Hepatic stellate cell (primary cell): ENCODE measurements at regions not wholly inside any gene's neighbourhood (a gene's known extent, or its start where the extent isn't known, plus 50 kb on each side); places are given as distances from the start of the nearest gene placed in this dataset.
"Not testable (repeated sequence)": the region's sequence is repeated elsewhere in the genome, so short reads cannot be mapped to it uniquely, and the experiment has no call there.

Experiments
- DNase-seq: peaks from one replicate; pipeline ENCODE4 v3.0.0; 2011; ENCODE audit warnings: low spot score

DNA sequence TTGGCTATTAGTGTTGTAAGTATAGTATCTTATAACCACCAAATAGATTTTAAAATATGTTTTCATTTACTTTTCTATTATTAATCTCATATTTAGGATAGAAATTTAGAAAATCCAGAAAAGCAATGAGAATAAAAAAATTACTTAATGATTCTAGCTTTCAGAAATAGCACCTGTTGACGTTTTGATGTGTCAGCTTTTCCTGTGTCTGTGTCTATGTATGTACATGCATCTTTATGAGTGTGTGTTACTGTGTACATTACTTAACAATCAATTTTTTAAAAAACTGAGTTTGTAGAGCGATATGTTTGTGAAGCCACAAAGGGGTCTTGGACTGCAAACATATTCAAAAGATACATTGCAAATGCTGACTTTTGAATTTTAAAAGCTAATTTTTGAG lies 526.9 kb downstream of the BCKDHB start:
- no peak for DNase-seq

DNA sequence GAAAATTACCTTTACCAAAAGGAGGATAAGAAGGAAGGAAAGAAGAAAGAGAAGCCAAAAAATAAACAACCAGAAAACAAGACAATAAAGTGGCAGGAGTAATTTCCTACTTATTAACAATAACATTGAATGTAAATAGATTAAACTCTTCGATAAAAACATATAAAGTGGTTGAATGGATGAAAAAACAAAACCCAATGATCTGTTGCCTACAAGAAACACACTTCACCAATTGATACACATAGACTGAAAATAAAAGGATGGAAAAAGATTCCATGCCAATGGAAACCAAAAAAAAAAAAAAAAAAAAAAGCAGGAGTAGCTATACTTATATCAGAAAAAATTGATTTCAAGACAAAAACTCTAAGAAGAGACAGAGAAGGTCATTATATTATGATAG lies 518.9 kb downstream of the BCKDHB start:
- no peak for DNase-seq

DNA sequence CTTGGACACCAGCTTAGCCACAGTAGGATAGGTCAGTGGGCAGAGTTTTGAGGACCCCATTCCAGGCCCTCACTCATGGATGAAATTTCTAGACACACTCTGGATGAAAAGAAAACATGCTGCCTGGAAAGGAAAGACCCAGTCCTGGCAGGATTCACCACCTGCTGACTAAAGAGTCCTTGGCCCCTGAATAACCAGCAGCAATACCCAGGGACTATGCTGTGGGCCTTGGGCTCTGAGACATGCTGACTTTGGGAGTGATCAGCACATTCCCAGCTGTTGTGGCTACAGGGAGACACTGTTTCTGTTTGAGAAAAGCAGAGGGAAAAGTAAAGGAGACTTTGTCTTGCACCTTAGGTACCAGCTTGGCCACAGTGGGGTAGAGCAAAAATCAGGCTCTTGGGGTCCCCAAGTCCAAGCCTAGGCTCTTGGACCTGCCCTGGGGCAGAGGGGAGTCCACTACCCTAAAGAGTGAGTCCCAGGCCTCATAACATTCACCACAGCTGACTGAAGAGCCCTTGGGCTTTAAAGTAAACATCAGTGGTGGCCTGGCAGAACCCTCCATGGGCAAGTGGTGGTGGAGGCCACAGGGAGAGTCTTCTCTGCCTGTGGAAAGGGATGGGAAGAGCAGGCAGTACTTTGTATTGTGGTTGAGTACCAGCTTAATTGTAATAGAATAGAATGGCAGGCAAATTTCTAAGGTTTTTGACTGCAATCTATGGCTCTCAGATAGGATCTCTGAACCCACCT lies 516.8 kb downstream of the BCKDHB start:
- no peak for DNase-seq

DNA sequence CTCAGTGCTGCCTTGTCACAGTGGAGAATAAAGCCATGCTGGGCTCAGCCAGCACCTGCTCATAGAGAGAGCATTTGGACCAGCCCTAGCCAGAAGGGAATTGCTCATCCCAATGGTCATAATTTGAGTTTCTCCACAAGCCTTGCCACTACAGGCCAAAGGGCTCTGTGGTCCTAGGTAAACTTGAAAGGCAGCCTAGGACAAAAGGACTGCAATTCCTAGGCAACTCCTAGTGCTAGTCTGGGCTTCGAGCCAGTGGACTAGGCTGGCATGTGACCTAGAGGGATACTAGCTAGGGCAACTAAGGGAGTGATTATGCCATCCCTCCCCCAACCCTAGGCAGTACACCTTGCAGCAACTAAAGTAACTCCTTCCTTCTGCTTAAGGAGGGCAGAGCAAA lies 516.2 kb downstream of the BCKDHB start:
- DNase-seq, result no peak

DNA sequence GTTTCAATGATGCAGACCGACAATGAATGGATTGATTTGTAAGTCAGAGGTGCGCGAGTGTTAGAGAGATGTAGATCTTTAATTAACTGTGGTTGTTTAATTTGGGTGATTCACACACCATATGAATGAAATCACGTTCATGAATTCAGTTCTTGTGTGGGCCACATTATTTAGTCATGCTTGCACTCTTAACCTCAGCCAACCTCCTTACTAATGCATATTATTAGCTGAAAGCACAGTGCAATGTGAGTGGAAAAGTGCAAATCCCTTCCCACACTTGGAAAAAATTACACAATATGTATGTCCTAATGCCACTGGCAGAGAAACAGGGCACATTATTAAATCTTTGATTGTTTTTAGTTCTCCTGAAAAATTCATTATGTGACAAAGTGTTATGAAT lies 512.5 kb downstream of the BCKDHB start:
- DNase-seq, result no peak

DNA sequence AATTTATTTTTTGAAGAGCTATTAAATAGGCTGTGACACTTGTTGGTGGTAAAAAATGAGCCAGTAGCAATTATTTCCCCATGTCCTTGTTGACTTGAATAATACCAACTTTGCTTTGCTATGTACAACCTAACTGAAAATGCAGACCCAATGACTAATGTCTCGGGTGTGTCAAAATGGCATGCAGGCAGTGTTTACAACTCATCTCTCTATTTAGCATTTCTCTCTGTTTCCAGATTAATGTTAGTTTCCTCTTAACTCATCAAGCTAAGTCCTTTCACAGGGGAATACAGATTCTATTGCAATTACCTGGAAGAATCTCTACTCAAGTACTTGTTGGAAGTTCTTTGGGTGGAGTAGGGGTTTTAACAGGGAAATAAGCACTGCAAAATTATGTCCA lies 504.4 kb downstream of the BCKDHB start:
- DNase-seq, result peak; percentile 11

DNA sequence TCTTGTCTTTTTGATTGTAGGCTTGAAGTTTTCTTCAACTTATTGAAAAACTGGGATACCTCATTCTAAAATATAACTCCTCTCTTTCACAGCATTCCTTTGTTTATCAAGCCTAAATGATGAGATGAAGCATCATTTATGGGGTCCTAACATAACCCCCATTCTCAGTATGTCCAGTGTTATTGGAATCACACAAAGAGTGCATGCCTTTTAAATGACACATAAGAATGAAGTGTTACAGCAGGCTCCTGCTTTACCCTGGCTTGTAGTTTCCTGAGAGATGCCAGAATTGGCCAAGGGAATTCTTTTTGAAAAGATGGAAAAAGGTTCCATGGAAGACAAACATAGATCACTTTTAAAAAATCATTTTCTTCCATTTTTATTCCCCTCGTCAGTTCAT lies 502.4 kb downstream of the BCKDHB start:
- no peak for DNase-seq

DNA sequence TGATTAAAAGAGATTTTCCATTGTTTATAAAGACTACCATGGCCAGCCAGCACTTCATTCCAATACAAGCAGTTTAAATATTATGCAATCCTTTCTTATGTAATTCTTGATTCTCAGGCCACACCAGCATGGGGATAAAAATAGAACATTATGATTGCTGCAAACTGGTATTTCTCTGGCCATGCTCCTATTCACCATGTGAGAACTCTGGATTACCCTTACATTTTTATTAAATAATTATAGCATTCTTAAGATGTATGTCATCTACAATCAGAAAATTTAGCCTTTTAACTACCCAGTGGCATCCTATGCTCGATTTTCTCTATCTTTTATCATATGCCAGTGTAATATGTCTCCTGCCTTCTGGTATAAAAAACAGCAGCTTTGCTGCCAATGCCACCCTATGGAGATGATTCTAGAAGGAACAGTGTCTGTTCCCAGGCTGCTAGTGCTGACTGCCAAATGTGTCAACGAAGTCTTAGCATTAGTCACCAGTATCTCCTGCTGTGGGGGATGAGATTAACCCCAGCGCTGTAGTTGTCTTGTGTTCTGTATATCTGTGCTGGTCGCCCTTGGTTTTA lies 501.4 kb downstream of the BCKDHB start:
- peak; percentile 35 for DNase-seq

DNA sequence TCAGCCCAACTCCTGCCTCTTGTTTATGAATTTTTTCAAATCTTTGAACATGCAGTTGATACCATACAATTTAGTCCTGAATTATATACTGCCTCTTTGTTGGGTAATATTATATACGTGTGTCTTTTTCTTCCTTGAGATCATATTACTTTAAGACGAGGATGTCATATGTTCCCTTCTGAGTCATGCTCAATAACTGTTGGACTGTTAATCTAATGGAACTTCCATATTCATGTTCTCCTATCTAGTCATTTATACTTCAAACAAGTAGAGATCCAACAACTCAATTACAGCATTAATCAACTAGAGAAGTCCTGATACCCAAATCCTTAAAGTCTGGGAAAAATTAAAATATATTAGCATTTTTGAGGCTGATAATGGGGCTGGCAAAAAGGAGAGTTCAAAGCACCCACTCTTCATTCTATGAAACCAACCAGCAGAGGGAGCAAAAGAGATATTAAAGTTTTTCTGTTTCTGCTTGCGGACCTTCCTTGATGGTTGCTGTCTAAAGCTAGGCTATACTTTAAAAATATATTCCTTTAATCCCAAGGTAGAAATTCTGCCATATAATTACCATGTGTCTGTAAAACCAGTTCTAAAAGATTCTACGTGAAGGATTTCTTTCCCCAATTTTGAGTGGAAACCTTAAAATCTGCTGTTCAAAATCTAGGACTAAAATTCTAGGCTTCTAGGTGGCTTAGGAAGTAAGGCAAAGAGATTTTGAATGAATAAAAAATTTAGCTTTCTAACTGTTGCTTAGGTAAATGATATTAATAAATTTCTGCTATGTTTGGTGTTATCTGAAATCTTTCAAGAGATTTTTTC lies 498.9 kb downstream of the BCKDHB start:
- no peak for DNase-seq

DNA sequence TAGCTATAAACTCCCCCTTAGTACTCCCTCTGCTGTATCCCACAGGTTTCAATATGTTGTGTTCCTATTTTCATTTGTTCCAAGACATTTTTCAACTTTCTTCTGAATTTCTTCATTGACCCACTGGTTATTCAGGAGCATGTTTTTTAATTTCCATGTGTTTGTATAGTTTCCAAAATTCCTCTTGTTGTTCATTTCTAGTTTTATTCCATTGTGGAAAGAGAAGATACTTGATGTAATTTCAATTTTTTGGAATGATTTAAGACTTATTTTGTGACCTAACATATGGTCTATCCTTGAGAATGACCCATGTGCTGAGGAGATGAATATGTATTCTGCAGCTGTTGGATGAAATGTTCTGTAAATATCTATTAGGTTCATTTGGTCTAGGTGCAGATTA lies 497.2 kb downstream of the BCKDHB start:
- no peak for DNase-seq

DNA sequence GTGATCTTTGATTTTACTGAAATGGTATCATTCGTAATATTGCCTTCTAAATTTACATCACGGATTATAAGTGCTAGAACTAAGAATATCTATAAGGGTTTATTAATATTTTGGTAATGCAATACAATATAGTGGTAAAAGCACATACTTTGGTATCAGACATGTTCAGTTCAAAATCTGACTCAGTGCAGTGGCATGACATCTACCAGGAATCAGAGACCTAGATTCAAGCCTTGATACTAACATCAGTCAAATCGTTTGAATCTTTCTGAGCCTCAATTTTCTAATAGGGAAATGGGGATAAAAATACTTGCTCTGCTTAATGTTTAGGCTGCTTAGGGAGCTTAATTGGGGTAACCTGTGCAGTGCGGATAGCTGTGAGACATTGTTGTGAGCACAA lies 488.0 kb downstream of the BCKDHB start:
- no peak for DNase-seq

DNA sequence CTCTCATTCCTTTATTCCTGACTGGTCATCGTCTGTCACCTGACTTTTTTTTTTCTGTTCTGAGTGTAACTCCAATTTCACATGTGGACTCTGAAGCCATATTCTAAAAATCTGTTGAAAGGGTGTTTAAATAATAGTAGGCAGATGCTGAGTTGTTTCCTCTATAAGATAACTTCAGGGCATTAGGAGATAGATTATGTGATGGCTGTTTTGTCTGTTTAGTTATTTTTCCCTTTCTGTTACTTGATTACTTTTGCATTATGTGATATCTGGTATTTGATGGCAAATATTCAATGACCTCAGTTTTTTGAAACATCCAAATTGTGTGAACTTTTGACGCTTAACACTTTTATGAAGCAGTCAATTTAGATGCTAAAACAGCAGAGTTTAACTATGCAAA lies 486.0 kb downstream of the BCKDHB start:
- no peak for DNase-seq

DNA sequence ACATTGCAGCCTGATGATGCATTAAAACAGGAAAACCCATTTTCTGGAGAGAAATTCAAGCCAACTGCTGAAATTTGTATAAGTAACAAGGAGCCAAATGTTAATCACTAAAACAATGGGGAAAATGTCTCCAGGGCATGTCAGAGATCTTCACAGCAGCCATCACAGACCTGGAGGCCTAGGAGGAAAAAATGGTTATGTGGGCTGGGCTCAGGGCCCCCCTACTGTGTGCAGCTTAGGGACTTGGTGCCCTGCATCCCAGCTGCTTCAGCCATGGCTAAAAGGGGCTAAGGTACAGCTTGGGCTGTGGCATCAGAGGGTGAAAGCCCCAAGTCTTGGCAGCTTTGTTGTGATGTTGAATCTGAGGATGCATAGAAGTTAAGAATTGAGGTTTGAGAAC lies 479.8 kb downstream of the BCKDHB start:
- no peak for DNase-seq

DNA sequence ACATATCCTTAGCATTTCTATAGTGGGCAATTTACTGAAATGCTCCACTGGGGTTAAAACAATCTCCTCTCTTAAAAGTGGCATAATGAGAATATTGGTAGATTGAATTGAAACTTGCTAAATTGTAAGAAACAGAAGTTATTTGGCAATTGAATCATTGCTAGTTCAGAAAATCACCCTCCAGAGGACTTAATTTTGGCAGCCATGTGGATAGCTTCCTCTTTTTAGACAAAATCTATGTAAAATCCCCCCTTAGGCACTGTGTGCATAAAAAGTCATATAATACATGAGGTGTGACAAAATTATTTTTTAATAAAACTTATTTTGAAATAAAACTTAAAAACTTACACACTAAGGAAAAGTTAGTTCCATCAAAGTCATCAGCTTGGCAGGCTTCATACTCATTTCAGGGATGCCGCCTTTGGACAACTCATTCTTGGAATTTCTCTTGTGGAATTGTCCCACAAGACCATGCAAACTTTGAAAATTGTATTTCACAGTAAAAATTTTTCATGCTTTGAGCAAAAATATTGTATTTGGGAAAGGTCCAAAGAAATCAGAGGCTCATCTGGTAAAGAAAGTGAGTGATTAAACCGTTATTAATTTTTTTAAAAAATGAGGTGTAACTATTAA lies 473.0 kb downstream of the BCKDHB start:
- no peak for DNase-seq

DNA sequence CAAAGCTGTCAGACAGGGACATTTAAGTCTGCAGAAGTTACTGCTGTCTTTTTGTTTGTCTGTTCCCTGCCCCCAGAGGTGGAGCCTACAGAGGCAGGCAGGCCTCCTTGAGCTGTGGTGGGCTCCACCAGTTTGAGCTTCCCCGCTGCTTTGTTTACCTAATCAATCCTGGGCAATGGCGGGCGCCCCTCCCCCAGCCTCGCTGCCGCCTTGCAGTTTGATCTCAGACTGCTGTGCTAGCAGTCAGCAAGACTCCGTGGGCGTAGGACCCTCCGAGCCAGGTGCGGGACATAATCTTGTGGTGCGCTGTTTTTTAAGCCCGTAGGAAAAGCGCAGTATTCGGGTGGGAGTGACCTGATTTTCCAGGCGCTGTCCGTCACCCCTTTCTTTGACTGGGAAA lies 466.8 kb downstream of the BCKDHB start:
- DNase-seq, result not testable (repeated sequence)

DNA sequence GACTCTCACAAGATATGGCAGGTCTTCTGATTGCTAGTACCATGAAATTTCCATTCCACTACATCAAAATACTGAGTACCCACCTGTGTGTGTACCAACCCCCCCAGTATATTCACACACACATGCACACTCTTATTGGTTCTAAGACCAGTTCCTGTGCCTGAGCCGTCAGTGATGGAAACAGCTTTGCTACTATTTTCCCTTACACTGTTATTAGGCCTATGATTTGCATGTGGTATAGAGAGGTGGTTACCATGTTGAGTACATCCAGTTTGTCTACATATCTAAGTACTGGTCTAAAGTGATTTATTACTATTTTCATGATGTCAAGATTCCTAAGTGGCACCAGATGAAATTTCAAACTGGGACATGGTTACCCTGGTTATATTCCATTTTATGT lies 459.9 kb downstream of the BCKDHB start:
- DNase-seq, result no peak

DNA sequence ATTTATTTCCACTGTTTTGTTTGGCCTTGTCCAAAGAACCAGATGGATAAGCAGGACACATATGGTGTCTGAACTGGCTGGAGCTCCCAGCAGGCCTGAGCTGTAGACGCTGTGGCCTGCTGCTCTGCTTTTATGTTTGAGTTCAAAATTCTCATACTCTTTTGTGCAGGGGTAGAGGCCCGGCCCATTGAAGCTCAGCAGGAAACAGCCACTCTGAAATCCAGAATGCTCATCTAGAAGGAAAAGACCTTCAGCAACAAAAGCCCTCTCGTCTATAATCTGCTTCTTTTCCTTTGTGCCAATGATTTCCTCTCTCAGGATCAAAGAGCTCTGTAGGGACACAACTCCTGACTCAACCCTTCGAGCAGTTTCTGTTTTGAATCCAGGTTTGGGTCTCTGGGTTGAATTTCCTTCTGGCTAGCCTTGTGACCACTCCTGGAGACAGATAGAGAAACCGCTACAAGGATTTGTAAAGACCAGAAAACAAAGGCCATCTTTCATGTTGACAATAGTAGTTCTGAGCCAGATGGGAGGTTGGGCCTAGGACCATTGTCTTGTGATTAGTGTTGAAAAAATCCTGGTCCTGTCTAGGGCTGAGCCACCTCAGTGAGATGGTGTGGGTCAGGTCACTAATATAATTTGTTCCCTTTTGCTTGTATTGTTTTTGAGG lies 446.7 kb downstream of the BCKDHB start:
- no peak for DNase-seq

DNA sequence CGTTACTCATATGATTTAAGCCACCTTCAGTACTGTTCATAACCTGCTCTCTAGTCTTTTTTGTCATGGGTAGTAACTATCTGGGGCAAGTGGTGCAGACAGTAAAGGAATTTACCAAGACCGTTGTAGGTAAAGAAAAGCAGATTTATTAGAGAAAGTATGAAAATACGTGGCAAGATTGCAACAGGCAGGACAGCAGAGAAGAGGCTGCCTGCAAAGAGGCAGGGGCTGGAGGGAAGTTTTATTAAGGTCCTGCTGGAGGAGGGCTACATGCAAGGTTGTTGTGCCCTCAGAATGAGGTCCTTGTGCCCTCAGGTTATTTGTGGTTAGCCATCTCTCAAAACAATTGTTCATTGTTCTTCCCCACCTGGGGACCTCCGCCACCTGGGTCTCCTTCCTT lies 444.3 kb downstream of the BCKDHB start:
- no peak for DNase-seq

DNA sequence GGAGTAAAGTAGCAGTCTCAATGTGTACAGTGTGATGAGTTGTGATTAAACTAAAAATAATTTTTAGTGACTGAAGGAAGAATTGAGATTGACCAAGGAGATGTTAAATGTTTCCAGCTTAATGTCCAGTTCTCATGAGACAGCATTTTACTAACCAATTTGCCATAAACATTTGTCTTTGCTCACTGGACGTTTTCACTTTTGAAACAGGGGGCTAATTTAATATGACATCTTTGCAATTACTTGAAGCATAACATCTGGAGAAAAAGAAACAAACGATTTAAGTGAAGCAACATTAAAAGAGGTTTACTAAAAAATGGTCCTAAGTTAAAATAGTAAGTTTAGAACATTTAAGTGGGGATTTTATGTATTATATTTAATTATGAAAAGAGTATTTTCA lies 443.8 kb downstream of the BCKDHB start:
- no peak for DNase-seq

DNA sequence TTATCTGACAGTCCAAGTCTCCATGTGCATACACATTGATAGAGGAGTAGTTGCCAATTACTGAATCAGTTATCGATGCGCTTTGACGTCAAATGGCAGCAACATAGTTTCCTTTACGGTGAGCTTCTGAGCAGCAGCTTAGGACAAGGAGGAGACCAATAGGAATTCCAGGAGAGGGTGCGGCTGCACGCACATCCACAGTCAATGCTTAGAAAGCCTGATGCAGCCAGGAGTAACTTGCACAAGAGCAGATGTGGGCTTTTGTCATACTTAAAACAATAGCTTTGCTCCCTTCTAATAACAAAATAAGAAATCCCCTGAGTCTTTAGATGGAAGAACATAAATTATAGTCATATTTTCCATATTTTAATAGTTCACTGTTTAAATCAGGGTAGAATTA lies 442.1 kb downstream of the BCKDHB start:
- no peak for DNase-seq

DNA sequence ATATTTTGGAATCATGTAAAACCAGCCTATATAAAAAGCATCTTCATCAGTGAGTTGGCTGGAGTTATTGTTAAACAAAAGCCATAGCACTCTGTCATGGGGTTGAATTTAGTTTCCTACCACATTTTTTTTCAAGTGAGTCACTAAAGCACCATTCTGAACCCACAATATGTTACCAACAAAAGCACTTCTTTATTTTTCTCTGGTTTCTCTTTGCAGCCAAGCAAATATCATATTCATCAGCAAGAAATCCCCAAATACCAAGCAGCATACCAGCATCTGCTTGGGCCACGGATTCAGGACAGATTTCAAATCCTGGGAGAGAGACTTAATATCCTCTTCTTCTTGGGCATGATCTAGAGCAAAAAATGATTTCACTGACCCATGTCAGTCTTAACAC lies 441.4 kb downstream of the BCKDHB start:
- peak; percentile 11 for DNase-seq

DNA sequence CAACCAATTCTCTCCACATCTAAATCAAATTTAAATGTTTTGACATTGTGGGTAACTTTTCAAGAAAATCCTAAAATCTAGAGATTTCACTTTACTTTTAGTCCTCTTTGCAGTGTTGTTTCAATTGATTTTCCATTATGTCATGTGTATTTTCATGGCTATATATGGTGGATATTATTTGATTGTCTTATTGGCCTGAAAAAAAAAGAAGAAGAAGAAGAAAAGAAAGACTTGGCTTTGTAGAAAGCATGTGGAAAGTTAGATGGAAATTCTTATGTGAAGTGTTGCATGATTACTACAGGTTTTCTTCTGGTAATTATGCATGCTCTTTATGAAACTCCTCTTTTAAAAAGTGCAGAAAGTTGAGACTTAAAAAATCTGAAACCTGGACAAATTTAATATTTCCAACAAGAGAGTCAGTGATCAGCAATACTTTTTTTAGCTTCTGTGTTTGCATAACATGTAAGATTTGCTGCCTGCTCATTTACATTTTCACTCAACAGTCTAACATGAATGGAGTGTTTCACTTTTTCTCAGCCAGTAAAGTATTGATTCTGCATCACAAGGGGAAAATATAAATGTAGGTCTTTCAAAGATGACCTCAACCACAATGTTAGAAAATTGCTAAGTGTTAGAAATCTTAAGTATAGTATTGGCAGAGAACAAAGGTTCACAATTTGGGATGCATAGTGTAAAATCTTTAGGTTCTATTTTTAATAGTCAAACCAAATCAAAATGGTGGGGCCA lies 438.7 kb downstream of the BCKDHB start:
- no peak for DNase-seq
